ENCODE measurements at regions not wholly inside any gene's neighbourhood (a gene's known extent, or its start where the extent isn't known, plus 50 kb on each side); places are given as distances from the start of the nearest gene placed in this dataset.

- TF ChIP-seq, protein P1, sequence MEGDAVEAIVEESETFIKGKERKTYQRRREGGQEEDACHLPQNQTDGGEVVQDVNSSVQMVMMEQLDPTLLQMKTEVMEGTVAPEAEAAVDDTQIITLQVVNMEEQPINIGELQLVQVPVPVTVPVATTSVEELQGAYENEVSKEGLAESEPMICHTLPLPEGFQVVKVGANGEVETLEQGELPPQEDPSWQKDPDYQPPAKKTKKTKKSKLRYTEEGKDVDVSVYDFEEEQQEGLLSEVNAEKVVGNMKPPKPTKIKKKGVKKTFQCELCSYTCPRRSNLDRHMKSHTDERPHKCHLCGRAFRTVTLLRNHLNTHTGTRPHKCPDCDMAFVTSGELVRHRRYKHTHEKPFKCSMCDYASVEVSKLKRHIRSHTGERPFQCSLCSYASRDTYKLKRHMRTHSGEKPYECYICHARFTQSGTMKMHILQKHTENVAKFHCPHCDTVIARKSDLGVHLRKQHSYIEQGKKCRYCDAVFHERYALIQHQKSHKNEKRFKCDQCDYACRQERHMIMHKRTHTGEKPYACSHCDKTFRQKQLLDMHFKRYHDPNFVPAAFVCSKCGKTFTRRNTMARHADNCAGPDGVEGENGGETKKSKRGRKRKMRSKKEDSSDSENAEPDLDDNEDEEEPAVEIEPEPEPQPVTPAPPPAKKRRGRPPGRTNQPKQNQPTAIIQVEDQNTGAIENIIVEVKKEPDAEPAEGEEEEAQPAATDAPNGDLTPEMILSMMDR (IDR thresholded peaks at IDR 0.05) = no peak
- TF ChIP-seq POLR2A (IDR thresholded peaks at IDR 0.05) = no peak
These were observed 105.1 kb downstream of the MED10 start for GRCh38 chr5:6273090-6273735.
